Heart left ventricle (tissue), 13 donors: ENCODE measurements at regions not wholly inside any gene's neighbourhood (a gene's known extent, or its start where the extent isn't known, plus 50 kb on each side); places are given as distances from the start of the nearest gene placed in this dataset.

Experiments used
- CTCF ChIP-seq, 12 donors: fragments of 200-600 bp; sonication (generic) in 4 of 12; IDR thresholded peaks; one replicate each; pipeline versions ENCODE4 v1.5.0 to v1.8.0; 2018 to 2022; ENCODE audit warnings: antibody characterized with exemption in 12 of 12, mild to moderate bottlenecking in 5 of 12
- POLR2A ChIP-seq, 2 donors: fragments of 450-650 bp; IDR thresholded peaks; one replicate each; pipeline ENCODE4 v1.6.1; 2017; ENCODE audit warnings: antibody characterized with exemption in 2 of 2, mild to moderate bottlenecking in 2 of 2, moderate library complexity in 2 of 2
- donor health status: ischemic (EF 13 %, LVEDD 7.1; RV severe dilation, severe dysfunction).
- donor health status: DM: no; HTN: yes; CAD: no.
- donor health status: DM: no; HTN: no; CAD: no.
- donor health status: ischemic (EF 25% LVEDD 6.9; RV normal size, moderate dysfunction).
- donor health status: ischemic (EF 25% LVEDD 5.7; RV mildly dilated, moderate dysfunction).
- donor health status: ischemic (EF 35%, LVEDD 5.7; RV mildly dilated, moderate dysfunction).
- donor health status: nonischemic (EF 11% LVEDD 7.7; RV severe dilation, severe dysfunction).
- donor health status: DM: yes; HTN: yes; CAD: no.
- donor health status: PGD.
- donor health status: ischemic (EF 29% LVEDD 5.4; RV normal size, mild dysfunction).
- donor health status: nonischemic (EF 23%, LVEDD 6.1; RV moderate dilation, normal function).

GRCh38 chr1:78834201-78834741, 172.3 kb downstream of the ADGRL4 start:
- TF ChIP-seq CTCF (IDR thresholded peaks at IDR 0.05) (no peak), POLR2A (IDR thresholded peaks at IDR 0.05) (no peak)
